ENCODE measurements at regions not wholly inside any gene's neighbourhood (a gene's known extent, or its start where the extent isn't known, plus 50 kb on each side); places are given as distances from the start of the nearest gene placed in this dataset.
A peak's percentile ranks its signal among the peaks of the same experiment; 100 is the strongest.

DNA sequence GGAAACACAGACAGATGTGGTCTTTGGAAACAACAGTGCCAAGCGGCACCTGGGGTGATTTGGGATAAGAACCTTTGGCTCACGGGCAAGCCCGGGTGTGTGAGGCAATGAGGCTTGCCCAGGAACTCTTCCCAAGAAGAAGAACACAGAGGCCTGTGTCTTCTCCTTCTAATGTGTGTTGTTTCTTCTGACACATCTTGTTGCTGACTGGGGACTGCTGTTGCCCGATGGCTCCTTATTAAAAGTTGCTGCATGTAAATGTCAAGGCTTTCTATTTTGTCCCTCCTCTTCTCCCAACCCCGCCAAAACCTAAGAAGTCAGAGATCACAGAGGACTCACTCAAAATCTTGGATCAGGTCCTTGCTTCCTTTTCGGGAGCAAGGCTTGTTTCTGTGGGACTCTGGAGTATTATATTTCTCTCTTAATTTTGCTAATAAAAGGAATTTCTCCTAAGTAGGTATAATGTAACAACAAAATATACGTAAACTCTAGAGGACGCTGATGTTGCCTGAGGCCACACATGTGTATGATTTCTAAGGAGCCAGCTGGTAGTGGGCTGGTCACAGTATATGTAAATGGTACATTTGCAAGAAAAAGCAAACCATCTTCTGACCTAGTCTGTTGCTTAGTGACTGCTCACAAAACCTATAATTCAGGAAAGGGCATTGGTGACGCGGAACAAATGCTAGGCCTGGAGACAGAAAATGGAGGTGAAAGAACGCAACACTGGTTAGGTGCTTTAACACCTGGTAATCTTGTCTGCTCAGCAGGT lies 232.5 kb downstream of the GADD45G start:
- no peaks in the 10 kb centered on the region for H3K36me3 Mint-ChIP-seq

DNA sequence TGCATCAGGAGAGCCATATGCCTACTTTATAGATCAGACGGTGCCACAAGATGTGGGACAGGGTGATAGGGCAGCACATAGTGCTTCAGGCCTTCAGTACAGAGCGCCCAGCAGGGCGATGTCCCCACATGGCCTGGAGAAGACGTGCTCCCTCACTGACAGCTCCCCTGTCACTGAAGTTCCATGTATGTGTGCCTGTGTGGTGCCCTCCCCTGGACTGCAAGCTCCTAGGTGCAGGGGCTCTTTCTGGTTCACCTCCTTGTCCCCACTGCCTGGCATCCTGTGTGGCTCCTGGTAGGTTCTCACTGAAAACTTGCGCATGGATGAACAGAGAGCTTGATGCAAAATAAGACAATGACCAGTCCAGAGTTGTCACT lies 233.1 kb downstream of the GADD45G start:
- ATAC-seq (no peak), DNase-seq (ENCODE audit: low spot score in 2 of 2) (no peak)
- Mint-ChIP-seq H3K27ac (no peak overlapping the region), H3K9me3 (no peaks in the 10 kb centered on the region), H3K36me3 (no peaks in the 10 kb centered on the region)

More for the DNA sequence above, 232.5 kb downstream of the GADD45G start:
- Mint-ChIP-seq H3K27ac (no peak overlapping the region), H3K9me3 (no peaks in the 10 kb centered on the region)
- DNase-seq (ENCODE audit: low spot score in 2 of 2) (no peak), ATAC-seq (no peak)

DNA sequence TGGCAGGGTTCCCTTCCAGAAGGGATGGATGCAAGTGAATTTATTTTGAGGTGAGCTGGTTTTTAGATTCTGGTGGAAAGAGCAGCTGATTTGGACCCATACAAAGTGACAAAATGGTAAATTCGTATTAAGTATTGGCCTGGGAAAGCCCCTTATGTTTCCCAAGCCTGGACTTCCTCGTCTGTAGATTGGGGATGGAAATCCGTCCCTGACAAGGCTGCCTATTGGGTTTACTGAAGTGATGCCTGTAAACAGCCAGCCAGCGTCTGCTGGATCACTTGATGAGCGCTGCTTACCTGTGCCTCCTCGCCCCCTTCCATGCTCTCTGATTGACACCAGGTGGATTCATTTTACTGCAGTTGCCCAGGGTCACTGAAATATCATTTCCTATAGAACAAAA lies 233.8 kb downstream of the GADD45G start:
- Mint-ChIP-seq H3K27ac (no peak overlapping the region), H3K36me3 (no peaks in the 10 kb centered on the region), H3K9me3 (no peaks in the 10 kb centered on the region)
- DNase-seq (ENCODE audit: low spot score in 2 of 2) (no peak), ATAC-seq (no peak)

DNA sequence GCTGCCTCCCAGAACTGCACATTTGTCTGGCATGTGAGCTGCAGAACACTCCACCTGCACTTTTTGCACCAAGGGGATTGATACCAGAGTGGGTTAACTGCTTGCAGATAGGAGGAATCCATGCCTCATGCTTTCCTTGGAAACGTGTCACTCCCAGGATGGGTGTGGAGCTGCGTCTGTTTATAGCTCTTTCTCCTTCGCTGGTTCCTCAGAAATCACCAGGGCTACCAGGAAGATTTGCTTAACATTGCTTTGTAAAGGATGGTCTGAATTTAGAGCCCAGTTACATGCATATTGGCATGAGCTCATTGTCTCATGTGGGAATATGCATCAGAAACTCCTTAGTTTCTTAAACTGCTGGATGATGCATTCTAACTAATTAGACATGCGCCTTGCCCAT lies 234.6 kb downstream of the GADD45G start:
- no peak overlapping the region for H3K27ac Mint-ChIP-seq
- DNase-seq (ENCODE audit: low spot score in 2 of 2) (no peak), ATAC-seq (no peak)
- H3K9me3 Mint-ChIP-seq: no peaks in the 10 kb centered on the region
- H3K36me3 Mint-ChIP-seq: no peaks in the 10 kb centered on the region

DNA sequence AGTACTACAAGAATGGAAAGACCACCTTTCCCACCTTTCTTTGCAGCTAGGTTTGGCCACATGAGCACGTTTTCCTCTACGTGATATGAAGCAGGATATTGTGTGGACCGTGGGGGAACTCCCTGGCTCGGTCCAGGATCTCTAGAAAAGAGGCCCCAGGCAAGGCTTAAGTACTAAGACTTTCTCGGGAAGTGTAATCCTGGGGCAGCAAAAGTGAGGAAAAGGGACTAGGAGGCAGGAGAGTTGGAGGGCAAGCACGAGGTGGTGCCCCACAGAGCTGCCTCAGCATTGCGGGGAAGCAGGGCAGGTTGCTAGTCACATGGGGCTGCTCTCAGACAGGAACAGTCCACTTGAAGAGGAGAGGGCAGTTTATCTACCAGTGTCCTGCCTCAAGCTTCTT lies 235.1 kb downstream of the GADD45G start:
- Mint-ChIP-seq H3K27ac (no peak overlapping the region), H3K36me3 (no peaks in the 10 kb centered on the region), H3K9me3 (no peaks in the 10 kb centered on the region)
- DNase-seq (ENCODE audit: low spot score in 2 of 2): no peak
- ATAC-seq: no peak

DNA sequence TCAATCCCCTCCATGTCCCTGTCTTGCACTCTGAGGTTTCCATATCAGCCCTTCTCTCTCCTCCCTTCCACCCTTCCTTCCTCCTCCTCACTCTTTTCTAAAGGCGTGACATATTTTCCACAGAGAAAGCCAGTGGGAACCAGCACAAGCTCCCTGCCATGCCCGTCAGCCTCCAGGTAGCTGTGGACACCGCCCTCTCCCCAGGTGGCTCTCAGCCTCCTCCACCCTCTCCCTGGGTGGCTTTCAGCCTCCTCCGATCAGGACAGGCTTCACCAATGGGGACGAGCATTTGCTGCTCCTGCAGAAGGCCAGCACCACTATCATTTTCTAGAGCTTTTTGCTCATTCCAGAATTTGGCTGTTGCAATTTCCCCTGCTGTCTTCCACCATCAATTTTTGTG lies 236.6 kb downstream of the GADD45G start:
- no peaks in the 10 kb centered on the region for H3K36me3 Mint-ChIP-seq
- no peak overlapping the region for H3K27ac Mint-ChIP-seq
- DNase-seq (ENCODE audit: low spot score in 2 of 2) (no peak), ATAC-seq (no peak)
- no peaks in the 10 kb centered on the region for H3K9me3 Mint-ChIP-seq

DNA sequence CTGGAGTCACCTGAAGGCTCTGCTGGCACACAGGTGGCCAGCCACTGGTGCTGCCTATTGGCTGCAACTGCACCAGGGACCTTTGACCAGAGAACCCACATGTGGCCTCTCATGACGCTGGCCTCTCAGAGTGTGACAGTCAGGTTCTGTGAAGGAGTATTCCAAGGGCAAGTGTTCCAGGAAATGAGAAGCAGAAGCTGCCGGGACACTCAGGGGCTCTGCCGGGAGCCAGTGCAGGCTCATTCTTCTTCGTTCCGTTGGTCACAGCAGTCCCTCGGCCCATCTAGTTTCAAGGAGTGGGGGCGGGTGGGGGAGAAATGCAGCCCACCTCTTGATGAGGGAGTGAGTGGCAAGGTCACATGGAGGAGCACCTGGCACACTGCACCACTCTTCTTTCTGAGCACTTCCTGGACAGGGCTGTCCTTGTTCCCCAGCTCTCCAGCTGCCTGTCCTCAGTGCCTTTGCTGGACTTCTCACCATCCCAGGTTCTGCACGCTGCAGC lies 237.5 kb downstream of the GADD45G start:
- Mint-ChIP-seq H3K36me3 (no peaks in the 10 kb centered on the region), H3K27ac (peak overlapping the region in 1 of 2 donors; percentile 83), H3K9me3 (no peaks in the 10 kb centered on the region)
- no peak for DNase-seq (ENCODE audit: low spot score in 2 of 2)
- no peak for ATAC-seq

DNA sequence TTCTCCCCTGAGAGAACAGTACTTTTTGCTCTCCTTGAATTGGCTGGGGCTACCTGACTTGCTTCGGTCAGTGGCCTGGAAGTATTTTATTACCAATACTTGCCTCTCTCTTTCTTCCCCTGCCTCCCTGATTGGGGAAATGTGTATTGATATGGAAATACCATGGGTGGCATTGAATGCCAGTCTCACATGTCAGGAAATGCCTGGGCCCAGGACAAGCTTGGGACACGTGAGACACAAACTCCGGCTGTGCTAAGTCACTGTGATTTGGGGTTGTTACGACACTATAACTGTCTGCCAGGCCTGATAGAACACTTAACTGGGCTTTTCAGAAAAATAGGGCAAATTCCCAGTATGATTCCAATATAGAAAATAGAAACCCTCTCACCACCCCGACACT lies 238.3 kb downstream of the GADD45G start:
- ATAC-seq (no peak), DNase-seq (ENCODE audit: low spot score in 2 of 2) (no peak)
- no peaks in the 10 kb centered on the region for H3K9me3 Mint-ChIP-seq
- H3K36me3 Mint-ChIP-seq: no peaks in the 10 kb centered on the region
- H3K27ac Mint-ChIP-seq: peak overlapping the region in 1 of 2 donors; percentile 83

DNA sequence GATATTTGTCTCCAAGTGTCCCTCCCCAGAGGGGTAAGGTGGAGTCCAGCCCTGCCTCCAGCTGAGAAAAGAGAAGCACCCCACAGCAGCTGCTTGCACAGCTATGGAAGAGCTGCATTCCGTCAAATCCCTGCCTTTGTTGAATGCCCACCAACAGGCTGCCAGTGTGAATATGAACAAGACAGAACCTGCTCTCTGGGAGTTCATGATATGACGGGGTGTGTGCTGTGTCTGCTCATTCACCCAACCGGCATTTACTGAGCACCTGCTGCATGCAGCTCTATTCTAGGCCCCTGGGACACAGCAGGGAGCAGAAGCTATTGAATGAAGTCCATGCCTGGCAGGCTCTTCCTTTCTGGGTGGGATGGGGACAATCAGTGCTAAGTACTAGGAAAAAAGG lies 238.8 kb downstream of the GADD45G start:
- Mint-ChIP-seq H3K27ac (no peak overlapping the region), H3K9me3 (no peaks in the 10 kb centered on the region), H3K36me3 (no peaks in the 10 kb centered on the region)
- no peak for ATAC-seq
- no peak for DNase-seq (ENCODE audit: low spot score in 2 of 2)

DNA sequence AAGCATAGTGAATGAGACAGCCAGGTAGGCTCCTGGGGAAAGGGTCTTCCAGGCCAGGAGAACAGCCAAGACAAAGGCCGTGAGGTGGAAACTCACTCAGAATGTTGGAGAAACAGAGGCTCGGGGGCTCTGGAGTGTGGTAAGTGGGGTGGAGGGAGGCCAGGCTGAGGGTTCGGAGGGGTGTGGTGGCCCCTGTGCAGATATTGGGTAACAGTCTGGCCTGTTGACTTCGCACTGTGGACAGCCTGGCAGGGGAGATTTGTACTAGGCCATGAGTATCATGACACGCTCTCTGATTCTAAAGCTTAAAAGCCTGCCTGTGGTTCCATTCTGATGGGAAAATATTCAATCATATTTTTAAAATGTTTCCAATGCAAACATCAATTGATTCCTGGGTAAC lies 239.3 kb downstream of the GADD45G start:
- H3K36me3 Mint-ChIP-seq: no peaks in the 10 kb centered on the region
- no peak for DNase-seq (ENCODE audit: low spot score in 2 of 2)
- no peaks in the 10 kb centered on the region for H3K9me3 Mint-ChIP-seq
- no peak for ATAC-seq
- no peak overlapping the region for H3K27ac Mint-ChIP-seq

DNA sequence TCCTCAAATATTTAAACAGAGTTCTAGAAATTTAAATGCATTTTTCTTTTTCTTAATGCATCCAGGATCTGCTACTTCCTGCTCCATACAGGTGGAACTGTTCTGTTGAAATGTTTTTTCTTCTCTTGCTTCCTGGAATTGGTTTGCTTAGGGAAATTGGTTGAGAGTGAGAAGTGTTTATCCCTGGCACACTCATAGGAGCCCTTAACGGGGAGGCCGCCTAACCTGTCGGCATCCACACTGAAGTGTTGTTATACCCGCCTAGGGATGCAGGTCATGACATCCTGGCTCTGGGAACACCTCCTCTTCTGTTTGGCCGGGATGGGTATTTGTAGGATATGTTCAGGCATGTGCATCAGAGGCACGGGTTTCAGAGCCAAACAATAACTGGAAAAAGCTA lies 239.7 kb downstream of the GADD45G start:
- Mint-ChIP-seq H3K36me3 (no peaks in the 10 kb centered on the region), H3K9me3 (no peaks in the 10 kb centered on the region), H3K27ac (no peak overlapping the region)
- DNase-seq (ENCODE audit: low spot score in 2 of 2): no peak
- no peak for ATAC-seq

DNA sequence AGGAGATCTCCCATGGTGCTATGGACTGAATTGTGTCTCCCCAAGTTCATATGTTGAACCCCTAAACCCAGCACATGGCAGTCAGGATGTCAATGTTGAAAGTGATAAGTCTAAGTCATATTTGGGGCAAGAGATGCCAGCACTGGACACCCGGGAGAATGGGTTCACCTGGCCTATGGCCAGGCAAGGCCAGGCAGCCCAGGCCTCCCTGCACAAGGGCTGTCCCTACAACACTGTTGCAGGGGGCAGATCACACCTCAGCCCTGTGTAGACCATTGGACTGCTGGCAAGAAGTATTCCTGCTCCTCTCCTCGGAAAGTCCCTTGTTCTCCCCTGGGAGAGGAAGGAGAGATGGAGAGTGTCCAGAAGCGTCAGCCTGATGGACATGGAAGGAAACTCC lies 240.5 kb downstream of the GADD45G start:
- DNase-seq (ENCODE audit: low spot score in 2 of 2) (no peak), ATAC-seq (no peak)
- no peak overlapping the region for H3K27ac Mint-ChIP-seq
- H3K36me3 Mint-ChIP-seq: no peaks in the 10 kb centered on the region
- H3K9me3 Mint-ChIP-seq: no peaks in the 10 kb centered on the region

DNA sequence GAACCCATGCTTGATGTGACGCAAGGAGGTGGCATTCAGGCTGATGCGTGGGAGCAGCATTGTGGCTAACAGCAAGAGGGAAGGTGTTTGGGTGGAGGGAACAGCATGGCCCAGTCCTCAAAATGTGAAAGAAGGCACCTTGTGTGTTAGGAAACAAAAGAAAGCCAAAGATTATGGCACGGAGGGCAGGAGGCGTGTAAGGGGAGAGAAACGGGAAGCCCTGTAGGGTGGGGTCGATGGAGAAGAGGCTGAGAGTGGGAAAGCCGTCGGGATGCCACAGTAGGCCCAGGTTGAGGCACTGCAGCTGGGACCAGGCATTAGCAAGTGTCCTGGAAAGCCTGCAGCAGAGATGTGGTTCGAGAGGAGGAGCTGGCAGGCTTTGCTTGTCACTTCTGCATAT lies 241.1 kb downstream of the GADD45G start:
- DNase-seq (ENCODE audit: low spot score in 2 of 2) (no peak), ATAC-seq (no peak)
- Mint-ChIP-seq H3K27ac (peak overlapping the region in 1 of 2 donors; percentile 48), H3K9me3 (no peaks in the 10 kb centered on the region), H3K36me3 (no peaks in the 10 kb centered on the region)

DNA sequence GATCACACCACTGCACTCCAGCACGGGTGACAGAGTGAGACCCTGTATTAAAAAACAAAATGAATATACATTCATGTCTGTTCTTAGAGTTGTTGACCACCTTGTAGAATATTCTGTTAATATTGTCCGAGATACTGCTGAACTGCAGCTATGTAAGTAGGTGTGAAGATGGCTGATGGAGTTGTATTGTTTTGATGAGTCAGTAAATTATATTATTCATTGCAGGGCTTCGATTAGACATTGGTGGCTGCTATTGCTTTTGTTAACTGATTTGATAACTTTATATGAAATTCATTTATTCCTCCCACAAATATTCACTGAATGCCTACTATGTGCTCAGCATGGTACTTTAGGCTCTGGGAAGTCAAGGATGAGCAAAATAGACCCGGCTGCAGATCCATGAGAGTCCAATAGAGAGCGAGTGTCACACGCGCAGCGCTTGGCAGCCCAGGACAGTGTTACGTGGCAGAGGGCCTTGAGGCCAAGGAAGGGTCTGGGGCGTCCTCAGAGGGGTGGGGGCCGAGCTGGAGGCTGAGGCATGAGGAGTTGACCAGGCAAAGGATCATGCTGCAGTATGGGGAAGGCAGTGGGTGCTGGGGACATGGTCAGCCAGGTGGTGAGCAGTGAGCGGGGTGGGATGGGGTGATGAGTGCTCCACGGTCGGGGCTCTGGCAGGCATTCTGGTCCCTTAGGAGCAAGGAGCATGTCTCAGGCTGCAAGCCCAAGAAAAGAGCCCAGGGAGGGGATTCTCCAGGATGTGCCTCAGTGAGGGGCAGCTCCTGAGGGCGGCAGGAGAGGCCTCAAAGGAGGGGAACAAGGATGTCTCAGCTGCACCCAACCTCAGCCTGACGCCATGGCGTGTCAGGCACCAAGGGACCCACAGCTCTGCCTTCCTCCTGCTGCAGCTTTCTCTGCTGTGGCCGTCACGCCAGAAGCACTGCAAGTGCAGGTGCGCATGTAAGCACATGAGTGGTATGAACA lies 243.5 kb downstream of the GADD45G start:
- ATAC-seq: no peak
- DNase-seq (ENCODE audit: low spot score in 2 of 2): no peak
- H3K36me3 Mint-ChIP-seq: no peaks in the 10 kb centered on the region
- no peak overlapping the region for H3K27ac Mint-ChIP-seq
- no peaks in the 10 kb centered on the region for H3K9me3 Mint-ChIP-seq

DNA sequence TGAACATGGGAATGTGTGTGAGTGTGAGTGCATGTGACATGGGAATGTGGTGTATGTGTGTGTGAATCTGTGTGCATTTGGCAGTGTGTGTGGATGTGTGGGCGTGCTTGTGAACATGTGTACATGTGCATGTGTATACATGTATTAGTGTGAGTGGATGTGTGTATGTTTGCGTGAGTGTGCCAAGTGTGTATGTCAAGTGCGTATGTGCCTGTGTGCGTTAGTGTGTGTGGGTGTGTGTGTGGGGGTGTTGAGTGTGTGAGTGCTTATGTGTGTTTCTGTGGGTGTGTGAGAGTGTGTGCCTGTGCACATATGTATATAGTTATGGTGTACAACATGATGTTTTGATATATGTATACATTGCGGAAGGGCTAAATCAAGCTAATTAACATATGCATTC lies 244.3 kb downstream of the GADD45G start:
- Mint-ChIP-seq H3K9me3 (no peaks in the 10 kb centered on the region), H3K36me3 (no peaks in the 10 kb centered on the region), H3K27ac (no peak overlapping the region)
- ATAC-seq: no peak
- DNase-seq (ENCODE audit: low spot score in 2 of 2): no peak

DNA sequence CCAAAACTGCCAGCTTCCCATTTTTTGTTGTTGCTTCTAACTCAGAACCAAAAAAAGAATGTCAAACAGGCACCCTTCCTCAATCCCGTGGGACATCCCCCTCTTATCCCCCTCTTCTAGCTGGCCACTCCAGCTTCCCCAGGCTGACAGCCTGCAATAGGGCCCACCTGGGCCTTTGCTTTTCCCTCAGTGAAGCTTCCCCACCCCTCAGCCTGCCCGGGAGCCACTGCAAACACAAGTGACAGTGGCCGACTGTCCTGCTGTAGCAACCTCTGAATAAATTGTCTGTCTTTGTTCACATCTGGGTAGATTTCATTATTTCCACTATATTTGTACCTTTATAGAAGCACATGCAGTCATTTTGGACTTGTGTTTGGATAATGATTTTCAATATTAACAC lies 245.3 kb downstream of the GADD45G start:
- Mint-ChIP-seq H3K27ac (no peak overlapping the region), H3K9me3 (no peaks in the 10 kb centered on the region), H3K36me3 (no peaks in the 10 kb centered on the region)
- DNase-seq (ENCODE audit: low spot score in 2 of 2) (no peak), ATAC-seq (no peak)

DNA sequence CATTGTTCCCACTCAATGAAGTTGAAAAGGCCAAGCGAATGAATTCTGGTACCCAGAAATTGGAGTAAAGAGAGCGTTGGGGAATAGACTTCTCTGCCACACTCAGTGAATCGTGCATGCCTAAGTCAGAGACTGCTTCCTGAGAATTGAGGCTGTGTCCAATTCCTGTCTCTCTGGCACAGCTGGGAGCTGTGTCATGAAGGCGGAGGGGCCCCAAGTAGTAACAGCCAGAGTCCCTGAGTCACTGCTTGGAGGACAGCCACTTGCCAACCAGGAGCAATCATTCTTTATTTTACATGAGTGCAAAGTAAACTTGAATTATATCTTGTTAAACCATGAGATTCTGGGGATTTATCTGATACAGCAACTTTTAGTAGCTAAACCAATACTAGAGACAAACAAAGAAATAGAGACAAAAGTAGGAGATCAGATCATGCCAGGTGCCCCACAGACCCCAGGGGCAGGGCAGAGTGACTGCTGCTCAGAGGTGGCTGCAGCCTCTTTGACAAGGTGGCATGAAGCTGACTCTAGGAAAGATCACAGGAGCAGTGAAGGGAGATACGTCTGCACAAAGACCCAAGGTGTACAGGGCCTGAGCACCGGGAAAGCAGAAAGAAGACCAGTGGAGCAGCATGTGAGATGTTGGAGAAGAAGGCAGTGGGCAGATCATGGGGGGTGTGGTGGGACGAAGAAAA lies 246.0 kb downstream of the GADD45G start:
- Mint-ChIP-seq H3K27ac (no peak overlapping the region), H3K9me3 (no peaks in the 10 kb centered on the region), H3K36me3 (no peaks in the 10 kb centered on the region)
- no peak for ATAC-seq
- DNase-seq (ENCODE audit: low spot score in 2 of 2): no peak

Measured in activated naive CD4-positive, alpha-beta T cell treated with anti-CD3 and anti-CD28 coated beads, Interleukin-2, amount 50 U/mL, for 72 hours (primary cell).